Spleen (tissue), 7 donors: ENCODE measurements at regions not wholly inside any gene's neighbourhood (a gene's known extent, or its start where the extent isn't known, plus 50 kb on each side); places are given as distances from the start of the nearest gene placed in this dataset.

Experiments
- CTCF ChIP-seq, 11 experiments: fragments of 200-600 bp in 7 of 11; fragments of 450-650 bp in 4 of 11; sonication (generic) in 4 of 11; IDR thresholded peaks in 8 of 11; conservative IDR thresholded peaks in 3 of 11; 1 replicate in 7 of 11; 2 replicates in 4 of 11; pipeline versions ENCODE4 v1.4.0 to v1.8.0; 2016 to 2021; ENCODE audit warnings: antibody characterized with exemption in 11 of 11, inconsistent platforms in 4 of 11, mild to moderate bottlenecking in 1 of 11
- POLR2A ChIP-seq, 3 donors: fragments of 450-650 bp; IDR thresholded peaks; one replicate each; pipeline ENCODE4 v1.5.1; 2017; ENCODE audit warnings: antibody characterized with exemption in 3 of 3, mild to moderate bottlenecking in 1 of 3
- donor health status: DM: no; HTN: no; CAD: no; lungs with moderate emphysema.
- donor health status: DM: no; HTN: no; CAD: no.
- donor health status: DM: no; HTN: no; CAD: no.

- no peak for TF ChIP-seq CTCF (IDR thresholded peaks at IDR 0.05 in 8 of 11, conservative IDR thresholded peaks at IDR 0.05 in 3 of 11)
- TF ChIP-seq POLR2A (IDR thresholded peaks at IDR 0.05): no peak
Measured at GRCh38 chr10:123571978-123572377, 94.2 kb upstream of the GPR26 start.
